Hepatic stellate cell (primary cell): ENCODE measurements at regions not wholly inside any gene's neighbourhood (a gene's known extent, or its start where the extent isn't known, plus 50 kb on each side); places are given as distances from the start of the nearest gene placed in this dataset.

ENCODE experiments used
- DNase-seq: peaks from one replicate; pipeline ENCODE4 v3.0.0; 2011; ENCODE audit warnings: low spot score

GRCh38 chr17:79420318-79421243, 190.3 kb downstream of the RBFOX3 start:
- DNase-seq, result peak; percentile 32

GRCh38 chr17:79417476-79417988, 193.3 kb downstream of the RBFOX3 start:
- DNase-seq, result no peak

GRCh38 chr17:79415909-79416308, 194.9 kb downstream of the RBFOX3 start:
- DNase-seq, result no peak

- DNase-seq, result no peak
These were observed 195.5 kb downstream of the RBFOX3 start for GRCh38 chr17:79415365-79415764.

- no peak for DNase-seq
These were observed 196.0 kb downstream of the RBFOX3 start for GRCh38 chr17:79414793-79415211.

- no peak for DNase-seq
These were observed 196.6 kb downstream of the RBFOX3 start for GRCh38 chr17:79414063-79414792.

GRCh38 chr17:79413611-79414010, 197.2 kb downstream of the RBFOX3 start:
- no peak for DNase-seq

- DNase-seq, result no peak
These were observed 197.9 kb downstream of the RBFOX3 start for GRCh38 chr17:79412886-79413390.

- no peak for DNase-seq
These were observed 198.7 kb downstream of the RBFOX3 start for GRCh38 chr17:79412110-79412509.

- DNase-seq, result no peak
These were observed 199.4 kb downstream of the RBFOX3 start for GRCh38 chr17:79411419-79411818.

GRCh38 chr17:79410681-79411080, 200.2 kb downstream of the RBFOX3 start:
- DNase-seq, result no peak

- no peak for DNase-seq
These were observed 202.6 kb downstream of the RBFOX3 start for GRCh38 chr17:79408251-79408650.

GRCh38 chr17:79407385-79407784, 203.5 kb downstream of the RBFOX3 start:
- no peak for DNase-seq

- DNase-seq, result no peak
These were observed 204.5 kb downstream of the RBFOX3 start for GRCh38 chr17:79406316-79406715.

GRCh38 chr17:79405823-79406222, 205.0 kb downstream of the RBFOX3 start:
- DNase-seq, result no peak

- DNase-seq, result no peak
These were observed 206.5 kb downstream of the RBFOX3 start for GRCh38 chr17:79404136-79404911.

- DNase-seq, result no peak
These were observed 208.9 kb downstream of the RBFOX3 start for GRCh38 chr17:79401704-79402674.

- DNase-seq, result peak; percentile 87
These were observed 209.7 kb downstream of the RBFOX3 start for GRCh38 chr17:79400989-79401703.

- DNase-seq, result no peak
These were observed 211.2 kb downstream of the RBFOX3 start for GRCh38 chr17:79399610-79400144.

GRCh38 chr17:79398441-79398840, 212.4 kb downstream of the RBFOX3 start:
- no peak for DNase-seq
